GM19468 (cell line): ENCODE measurements at regions not wholly inside any gene's neighbourhood (a gene's known extent, or its start where the extent isn't known, plus 50 kb on each side); places are given as distances from the start of the nearest gene placed in this dataset.
"Not testable (repeated sequence)": the region's sequence is repeated elsewhere in the genome, so short reads cannot be mapped to it uniquely, and the experiment has no call there.

Source experiments
- ATAC-seq: cut with Tn5 transposase; IDR thresholded peaks from one replicate; pipeline ENCODE4 v1.9.1; 2021; ENCODE audit warnings: mild to moderate bottlenecking, moderate library complexity, moderate number of reproducible peaks; ENCODE audit not compliant: unreplicated experiment; ENCODE audit errors: extremely low read depth

DNA sequence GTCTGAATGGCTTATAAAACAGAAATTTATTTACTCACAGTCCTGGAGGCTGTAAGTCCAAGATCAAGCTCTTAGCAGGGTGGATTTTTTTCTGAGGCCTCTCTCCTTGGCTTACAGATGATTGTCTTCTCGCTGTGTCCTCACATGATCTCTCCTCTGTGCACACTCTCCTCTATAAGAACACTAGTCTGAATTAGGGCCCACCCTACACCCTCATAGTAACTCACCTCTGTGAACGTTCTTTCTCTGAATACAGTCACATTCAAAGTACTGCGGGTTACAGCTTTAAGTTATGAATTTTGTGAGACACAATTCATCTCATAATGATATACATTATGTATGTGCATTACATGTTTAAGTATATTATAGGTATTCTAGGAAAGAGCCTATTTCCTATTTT lies 135.7 kb upstream of the ATXN7L3B start:
- ATAC-seq, result no peak

GRCh38 chr12:74403221-74403470 lies 134.5 kb upstream of the ATXN7L3B start:
- not testable (repeated sequence) for ATAC-seq

DNA sequence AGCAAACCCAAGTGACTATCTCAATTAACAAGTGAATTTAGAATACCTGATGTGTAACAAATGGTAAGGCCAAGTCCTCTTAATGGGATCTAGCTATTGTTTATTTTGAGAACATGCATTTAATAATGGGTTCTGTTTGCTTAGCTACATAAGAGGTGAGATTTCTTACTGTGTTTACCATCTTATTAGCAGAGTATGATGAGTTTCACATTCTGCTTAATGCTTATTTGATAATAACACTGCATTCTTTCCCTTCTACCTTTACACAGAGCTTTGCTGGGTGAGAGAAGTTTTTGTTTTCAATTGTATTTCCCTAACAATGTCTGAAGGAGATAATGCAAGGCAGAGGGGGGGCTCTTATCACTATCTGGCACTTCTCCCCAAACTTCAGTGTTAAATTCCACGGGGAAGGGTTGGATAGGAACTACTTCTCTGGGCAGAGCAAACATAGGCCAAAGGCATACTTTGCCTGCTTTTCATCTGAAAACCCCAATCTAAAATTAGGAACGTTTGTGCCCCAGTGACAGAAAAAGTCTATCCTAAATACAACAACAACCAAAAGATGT lies 129.0 kb upstream of the ATXN7L3B start:
- ATAC-seq, result no peak

DNA sequence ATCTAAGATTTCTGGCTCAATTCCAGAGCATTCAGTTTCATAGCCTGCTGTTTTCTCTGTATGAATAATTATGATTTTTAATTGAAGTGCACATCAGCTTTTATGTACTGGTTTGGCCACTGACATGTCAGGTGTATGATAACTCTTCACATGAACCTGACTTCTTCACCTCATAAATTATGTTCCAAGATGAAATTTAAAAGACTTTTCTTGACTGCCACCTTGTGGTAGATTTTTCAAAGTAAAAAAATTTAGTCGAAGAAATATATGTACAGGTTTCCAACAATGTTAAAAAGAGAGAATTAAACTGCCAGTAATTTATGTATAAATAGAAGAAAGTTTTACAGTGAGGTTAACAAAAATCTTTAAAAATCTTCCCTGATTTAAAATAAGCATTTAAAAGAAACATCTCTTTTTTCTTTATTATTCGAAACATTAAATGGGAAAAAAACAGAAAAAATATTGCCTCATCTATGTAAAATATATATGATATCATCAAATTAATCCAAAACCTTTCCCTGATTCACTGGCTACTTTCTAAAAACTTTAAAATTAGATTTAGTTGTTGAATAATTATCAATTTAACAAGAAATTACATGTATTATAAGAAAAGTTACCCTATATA lies 124.9 kb upstream of the ATXN7L3B start:
- no peak for ATAC-seq

DNA sequence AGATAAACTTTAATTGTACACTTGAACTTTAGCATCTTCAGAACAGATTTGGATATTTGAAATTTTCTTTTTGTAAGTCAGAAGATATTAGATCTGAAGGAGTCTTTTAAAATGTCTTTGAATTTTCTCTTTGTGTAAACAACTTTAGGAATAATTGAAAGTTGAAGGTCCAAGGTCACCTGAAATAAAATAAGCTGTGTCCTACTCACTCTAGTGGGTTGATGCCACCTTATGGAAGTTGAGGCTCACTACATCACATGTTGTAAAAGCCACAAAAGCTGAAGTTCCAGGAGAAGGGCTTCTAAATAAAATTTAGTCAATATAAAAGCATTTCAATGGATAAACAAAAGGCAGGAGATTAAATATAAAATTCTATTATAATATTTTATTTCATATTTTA lies 122.0 kb upstream of the ATXN7L3B start:
- no peak for ATAC-seq

DNA sequence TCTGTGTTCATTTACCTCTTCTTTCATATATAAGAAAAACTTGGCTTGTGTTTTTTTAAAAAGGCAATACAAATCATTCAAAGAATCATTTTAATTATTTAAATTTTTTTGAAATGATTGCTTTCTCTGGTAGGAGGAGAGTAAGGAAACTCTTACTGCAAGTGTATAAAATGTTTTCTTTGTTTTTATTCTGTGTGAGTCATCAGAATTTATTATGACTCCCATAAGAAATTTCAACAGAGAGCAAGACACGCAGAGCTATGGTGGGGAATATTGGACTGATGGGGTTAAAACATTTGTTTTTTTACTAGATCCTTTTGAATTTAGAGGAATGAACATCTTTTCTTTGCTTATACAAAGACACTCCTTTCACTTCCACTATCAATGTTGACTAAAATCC lies 119.1 kb upstream of the ATXN7L3B start:
- ATAC-seq, result no peak

GRCh38 chr12:74424778-74425177 lies 112.9 kb upstream of the ATXN7L3B start:
- no peak for ATAC-seq

- ATAC-seq, result no peak
These were observed 111.5 kb upstream of the ATXN7L3B start for GRCh38 chr12:74426091-74426490.

DNA sequence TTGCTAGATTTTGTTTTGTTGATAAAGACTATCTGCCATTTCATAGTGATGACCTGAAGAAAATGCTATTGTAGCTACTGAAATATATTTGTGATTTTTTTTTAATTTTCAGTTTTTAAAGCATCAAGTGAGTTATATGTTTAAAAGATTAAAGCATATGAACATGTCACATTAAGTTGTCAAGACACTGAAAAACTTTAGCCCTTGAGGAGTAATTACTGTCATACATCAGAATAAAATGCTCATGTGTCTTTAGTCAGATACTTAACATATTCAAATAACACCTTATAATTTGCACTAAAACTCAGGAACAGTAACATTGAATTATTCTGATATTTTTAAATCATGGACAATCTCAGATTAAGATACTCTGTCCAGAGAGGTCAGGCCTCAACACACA lies 108.1 kb upstream of the ATXN7L3B start:
- ATAC-seq, result no peak

GRCh38 chr12:74431801-74432200 lies 105.8 kb upstream of the ATXN7L3B start:
- no peak for ATAC-seq

- no peak for ATAC-seq
These were observed 97.2 kb upstream of the ATXN7L3B start for GRCh38 chr12:74440469-74440868.

DNA sequence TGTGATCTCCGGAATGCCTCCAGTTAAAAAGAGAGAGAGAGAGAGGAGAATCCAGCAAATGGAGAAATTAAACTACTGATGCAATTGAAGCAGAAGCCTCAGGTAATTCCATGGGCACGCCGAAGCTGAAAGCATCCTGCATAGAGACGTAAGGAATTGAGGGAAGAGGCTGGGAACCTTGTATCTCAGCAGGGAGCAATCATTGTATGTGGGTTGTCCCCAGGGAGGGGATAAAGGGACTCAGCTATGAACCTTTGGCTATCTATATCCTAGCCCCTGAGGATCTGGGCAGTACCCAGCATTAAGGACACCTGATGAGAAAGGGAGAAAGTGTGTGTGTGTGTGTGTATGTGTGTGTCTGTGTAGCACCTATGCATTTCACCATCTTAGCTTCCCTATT lies 95.8 kb upstream of the ATXN7L3B start:
- ATAC-seq, result no peak

DNA sequence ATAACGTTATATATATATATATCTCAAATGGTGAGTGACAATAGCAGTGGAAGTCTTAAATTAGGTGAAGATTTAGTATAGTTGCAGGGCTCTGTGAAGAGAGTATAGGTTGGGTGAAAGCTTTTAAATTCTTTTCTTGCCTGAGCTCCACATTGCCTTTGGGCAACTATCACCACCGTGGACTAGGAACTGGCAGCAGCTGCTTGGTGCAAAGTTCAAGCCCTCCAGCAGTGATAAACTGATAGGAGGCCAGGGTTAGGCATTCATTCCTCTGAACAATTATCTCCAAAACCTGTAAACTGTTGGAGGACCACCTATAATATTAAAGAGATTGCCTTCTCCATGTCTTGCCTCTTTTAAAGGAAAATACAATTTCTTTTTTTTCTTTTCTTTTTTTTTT lies 91.2 kb upstream of the ATXN7L3B start:
- no peak for ATAC-seq

DNA sequence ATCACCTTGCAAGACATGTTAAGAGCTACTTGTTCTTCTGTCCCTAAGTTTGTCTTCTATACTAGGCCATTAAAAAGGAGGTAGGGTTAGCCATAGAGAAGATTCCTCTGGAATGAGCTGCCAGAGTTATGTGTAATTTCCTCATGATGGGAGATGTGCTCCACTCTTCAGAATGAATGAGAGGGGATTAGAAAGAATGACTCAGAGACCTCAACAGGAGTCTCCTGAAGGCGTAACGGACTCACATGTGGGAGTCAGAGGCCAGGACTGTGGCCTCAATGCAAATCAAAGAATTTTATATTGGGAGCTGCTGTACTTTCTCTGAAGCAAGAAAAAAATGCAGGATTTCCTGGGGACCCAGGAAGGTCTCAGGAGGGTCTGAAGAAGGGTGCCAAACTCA lies 87.8 kb upstream of the ATXN7L3B start:
- ATAC-seq, result no peak

- ATAC-seq, result no peak
These were observed 83.5 kb upstream of the ATXN7L3B start for GRCh38 chr12:74454109-74454508.

GRCh38 chr12:74455429-74455828 lies 82.2 kb upstream of the ATXN7L3B start:
- ATAC-seq, result no peak

DNA sequence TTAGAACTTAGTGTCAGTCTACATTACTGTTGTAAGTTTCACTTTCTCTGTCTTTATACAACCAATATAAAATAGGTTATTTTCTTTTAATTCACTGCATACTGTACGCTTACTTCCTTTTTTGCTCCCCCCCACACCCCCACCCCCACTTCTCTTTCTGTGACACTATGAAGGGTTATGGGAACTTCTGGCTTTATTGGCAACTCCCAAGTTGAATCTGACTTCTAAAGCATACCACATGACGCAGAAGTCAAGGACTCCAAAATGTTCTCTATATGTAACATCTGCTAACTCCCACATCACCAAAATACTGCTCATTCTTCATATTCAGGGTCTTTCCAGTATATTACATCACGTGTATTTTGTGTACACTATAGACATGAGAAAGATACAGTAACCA lies 81.2 kb upstream of the ATXN7L3B start:
- ATAC-seq, result no peak

GRCh38 chr12:74468401-74468800 lies 69.2 kb upstream of the ATXN7L3B start:
- ATAC-seq, result no peak

GRCh38 chr12:74476234-74476633 lies 61.4 kb upstream of the ATXN7L3B start:
- no peak for ATAC-seq

- ATAC-seq, result no peak
These were observed 56.6 kb upstream of the ATXN7L3B start for GRCh38 chr12:74481078-74481477.

GRCh38 chr12:74482115-74482514 lies 55.5 kb upstream of the ATXN7L3B start:
- no peak for ATAC-seq

DNA sequence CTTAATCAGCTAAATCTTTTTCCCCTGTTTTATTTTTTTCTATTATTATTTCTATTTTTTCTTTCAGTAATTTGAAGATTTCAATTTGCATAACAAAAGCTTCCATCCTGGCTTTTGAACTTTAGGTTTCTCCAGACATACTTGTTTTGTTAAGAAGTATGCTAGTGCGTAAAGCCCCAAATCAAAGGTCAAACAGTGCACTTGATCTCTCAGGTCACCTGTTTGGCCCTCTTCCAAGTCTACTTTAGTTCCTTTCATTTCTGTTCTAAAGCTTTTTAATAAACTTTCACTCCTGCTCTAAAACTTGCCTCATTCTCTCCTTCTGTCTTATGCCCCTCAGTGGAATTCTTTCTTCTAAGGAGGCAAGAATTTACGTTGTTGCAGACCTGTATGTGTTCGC lies 54.6 kb upstream of the ATXN7L3B start:
- no peak for ATAC-seq
